GF-D8 (cell line): ENCODE measurements at regions not wholly inside any gene's neighbourhood (a gene's known extent, or its start where the extent isn't known, plus 50 kb on each side); places are given as distances from the start of the nearest gene placed in this dataset.

ENCODE experiments used
- DNase-seq: peaks from one replicate; lab custom pipeline; 2025; lab: John Stamatoyannopoulos, UW

DNA sequence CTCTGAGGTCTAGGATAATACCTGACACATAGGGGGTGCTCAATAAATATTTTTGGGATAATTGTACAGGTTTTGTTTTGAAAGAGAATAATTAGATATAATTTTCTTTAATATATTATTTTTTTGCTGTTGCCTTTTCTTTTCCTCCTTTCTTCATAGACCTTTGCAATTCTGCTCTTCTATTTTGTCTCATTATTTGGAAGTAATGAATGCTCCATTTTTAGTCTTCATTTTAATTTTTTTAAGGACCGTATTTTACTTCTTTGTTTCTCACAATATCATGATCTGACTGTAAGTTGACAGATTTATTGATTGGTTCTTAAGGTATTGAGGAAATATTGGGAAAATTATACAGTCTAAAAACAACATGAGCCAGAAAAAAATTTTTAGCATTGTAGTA lies 150.5 kb upstream of the TMC3 start:
- DNase-seq, result no peak

DNA sequence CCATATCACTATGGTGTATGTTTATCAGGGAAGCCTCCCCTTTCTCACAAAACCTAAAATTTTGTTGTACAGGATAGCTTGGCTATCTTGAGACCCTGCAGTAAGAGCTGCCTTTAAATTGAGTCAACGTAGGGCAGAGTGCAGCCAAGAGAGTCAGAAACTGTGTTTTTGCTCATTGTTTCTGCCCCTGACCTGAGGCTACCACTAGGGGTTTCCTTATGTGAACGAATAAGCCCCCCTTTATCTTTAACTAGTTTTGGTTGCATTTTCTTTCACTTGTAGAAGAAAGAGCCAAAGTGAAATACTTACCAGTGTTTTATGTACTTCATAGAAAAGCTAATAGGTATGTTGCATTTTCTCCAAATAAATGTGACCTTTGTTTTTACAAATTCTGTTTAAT lies 149.9 kb upstream of the TMC3 start:
- DNase-seq, result no peak

- no peak for DNase-seq
Observed at GRCh38 chr15:81520480-81520879, 146.5 kb upstream of the TMC3 start.

- DNase-seq, result no peak
Observed at GRCh38 chr15:81516461-81516860, 142.4 kb upstream of the TMC3 start.

DNA sequence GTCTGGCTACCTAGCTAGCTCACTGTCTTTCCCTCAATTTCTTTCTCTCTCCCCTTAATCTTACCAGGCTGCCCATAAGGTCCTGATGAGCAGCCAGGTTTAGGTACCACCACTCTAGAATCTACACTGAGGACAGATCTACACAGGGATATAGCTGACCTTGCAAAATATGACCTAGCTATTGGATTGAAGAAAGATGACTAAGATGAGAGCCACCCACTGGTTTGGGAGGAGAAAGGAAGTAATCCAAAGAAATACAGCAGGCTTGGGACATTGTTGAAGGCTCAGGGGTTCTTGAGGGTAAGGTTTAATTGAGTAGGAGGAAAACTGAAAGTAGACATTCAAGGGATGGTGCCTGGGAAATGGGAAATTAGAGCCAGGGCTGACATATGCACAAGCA lies 142.0 kb upstream of the TMC3 start:
- DNase-seq, result no peak

DNA sequence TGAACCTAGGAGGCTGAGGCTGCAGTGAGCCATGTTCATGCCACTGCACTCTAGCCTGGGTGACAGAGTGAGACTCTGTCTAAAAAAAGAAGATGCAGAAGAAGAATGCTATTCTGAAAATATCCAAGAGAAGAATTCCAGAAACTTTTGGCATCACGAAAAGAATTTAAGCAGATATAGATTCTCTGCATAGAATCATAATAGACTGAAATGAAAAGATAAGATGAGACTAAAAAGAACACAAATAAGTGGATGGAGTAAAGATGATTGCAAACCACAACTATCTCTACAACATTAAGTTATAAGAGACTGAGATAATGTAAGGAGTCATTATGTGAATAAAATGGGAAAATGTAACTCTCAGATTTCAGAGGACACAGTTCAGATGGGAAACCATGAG lies 140.7 kb upstream of the TMC3 start:
- DNase-seq, result no peak

GRCh38 chr15:81511138-81511537 lies 137.1 kb upstream of the TMC3 start:
- DNase-seq, result no peak

DNA sequence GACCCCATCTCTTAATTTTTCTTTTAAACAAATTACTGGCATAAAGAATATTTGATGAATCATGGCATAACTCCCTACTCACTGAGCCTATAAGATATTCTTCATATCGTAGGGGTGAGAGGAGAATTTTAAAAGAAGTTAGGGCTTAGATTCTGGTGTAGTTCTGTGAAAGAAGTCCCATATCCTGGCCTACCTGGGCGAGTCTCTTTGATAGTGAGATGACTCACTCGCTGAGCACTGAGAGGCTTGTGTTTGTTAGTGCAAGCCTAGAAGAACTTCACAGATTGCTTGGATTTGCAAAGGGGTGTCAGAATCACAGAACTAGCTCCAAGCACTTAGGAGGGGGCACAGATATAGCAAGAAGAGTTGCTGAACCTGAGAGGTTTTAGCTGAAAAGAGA lies 133.8 kb upstream of the TMC3 start:
- DNase-seq, result no peak

DNA sequence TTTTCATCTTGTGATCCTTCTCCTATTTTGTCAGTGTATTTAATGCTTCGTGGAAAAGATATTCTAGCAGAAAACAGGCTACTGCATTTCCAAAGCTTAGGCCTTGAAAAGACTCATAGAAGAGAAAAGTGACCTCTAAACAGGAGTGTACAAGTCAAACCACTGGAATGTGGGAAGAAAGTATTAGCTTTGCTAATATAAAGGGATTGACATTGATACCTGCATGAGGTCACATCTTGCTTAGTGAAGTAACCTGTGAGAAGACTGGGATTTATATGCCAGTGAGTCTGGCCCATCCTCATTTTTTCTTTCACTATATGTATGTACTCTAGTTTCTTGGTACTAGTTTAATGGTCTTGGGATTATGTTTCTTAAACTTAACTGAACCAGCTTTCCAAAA lies 132.9 kb upstream of the TMC3 start:
- DNase-seq, result no peak

GRCh38 chr15:81506071-81506470 lies 132.1 kb upstream of the TMC3 start:
- no peak for DNase-seq

DNA sequence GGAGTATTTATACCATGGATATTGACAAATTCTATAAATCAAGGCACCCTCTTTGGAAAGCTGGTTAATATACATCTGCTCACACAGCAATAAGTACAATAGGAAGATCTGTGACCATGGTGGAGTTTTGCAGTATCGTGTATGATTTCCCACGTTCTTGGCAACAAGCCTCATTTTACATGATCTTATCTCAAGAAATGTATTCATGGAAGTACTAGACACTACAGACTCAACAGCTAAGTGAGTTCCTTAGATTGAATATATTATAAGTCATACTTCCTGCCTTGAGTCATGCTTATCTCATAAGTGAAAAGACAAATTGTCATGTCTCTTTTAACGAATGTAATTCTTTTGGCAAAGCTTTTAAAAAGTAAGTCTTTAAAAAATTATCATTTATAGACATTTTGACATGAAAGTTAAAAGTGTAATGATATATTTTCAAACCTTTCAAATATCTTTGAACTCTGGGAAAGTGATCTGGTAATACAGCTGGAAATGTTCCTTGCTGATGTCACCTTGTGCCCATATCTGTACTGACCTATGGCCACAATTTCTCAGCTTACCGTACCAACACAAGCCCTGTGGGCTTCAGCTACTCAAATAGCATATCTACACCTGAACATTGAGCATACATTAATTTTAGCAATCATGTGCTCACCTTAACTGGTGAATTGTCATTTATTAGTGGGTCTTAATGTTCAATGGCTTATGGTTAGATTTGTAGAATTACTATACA lies 130.3 kb upstream of the TMC3 start:
- DNase-seq, result no peak

GRCh38 chr15:81502439-81502838 lies 128.4 kb upstream of the TMC3 start:
- DNase-seq, result no peak

GRCh38 chr15:81500081-81500480 lies 126.1 kb upstream of the TMC3 start:
- DNase-seq, result no peak

DNA sequence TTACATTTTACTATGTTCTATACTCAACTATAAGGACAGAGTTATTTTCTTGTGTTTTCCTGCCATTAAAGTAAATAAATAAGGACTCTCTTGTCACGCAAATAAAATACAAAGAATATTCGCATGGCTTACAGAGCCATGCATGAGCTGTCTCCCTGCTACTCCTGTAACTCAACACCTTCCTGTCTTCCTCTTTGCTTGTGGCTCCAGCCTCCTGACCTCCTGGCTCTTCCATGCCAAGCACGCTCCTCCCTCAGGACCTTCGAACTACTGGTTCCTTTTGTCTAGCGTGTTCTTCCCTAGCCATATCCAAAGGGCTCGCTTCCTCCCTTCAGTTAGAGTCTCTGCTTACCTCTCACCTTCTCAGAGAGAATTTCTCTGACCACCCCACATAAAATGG lies 124.3 kb upstream of the TMC3 start:
- no peak for DNase-seq

GRCh38 chr15:81497238-81497637 lies 123.2 kb upstream of the TMC3 start:
- DNase-seq, result no peak

DNA sequence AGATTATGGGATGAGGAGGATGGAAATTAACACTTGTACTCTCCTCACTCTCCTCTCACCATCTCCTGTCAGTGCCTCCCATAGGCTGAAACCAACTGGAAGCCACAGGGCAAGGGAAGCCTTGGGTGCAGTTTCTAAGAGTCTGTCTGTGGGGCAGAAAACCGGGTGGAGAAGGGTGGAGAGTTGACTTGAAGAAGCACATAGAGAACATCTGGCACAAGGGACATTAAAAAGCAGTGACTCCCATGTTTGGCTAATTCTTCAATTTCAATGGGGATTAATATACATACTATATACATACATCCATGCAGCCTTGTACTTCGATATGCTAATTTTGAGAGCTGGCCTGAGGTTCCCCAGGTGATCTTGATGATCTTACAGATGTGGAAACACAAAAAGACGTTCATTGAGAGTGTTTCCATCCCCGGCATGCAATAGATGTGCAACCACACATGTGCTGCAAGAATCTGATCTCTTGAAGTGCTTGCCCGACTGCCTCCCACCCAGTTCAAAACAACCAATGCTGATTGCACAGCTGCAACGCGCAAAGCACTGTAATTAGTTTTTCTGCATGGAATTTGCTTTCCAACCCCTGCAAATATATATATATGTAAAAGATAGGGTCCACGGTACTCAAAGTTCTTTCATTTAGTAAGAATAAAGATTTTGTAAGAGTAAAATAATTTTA lies 121.9 kb upstream of the TMC3 start:
- DNase-seq, result no peak

DNA sequence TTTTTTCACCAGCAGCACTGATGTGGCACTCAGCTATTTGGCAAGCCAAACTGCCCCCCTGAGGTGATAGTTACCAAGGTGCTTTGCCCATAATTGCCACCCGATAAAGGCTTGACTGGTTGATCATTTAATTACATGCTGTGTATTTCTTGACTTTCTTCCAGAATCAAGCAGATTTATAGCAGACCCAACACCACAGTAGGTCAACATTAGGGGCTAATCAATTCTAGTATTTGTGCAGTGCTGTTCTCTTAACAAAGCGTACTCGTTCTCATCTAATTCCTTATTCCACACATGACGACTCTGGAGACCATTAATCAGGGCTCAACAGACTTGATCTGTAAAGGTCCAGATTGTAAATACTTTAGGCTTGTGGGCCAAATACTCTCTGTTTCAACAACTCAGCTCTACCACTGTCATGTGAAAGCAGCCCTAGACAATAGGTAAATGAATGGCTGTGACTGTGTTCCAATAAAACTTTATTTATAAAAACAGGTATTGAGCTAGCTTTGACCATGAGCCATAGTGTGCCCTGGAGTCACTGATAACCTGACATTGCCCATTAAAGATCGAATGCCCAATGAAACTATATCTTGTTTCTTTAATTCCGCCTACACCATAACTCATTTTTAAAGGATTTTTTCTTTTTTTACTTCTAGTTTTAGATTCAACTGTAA lies 119.1 kb upstream of the TMC3 start:
- DNase-seq, result no peak

- DNase-seq, result no peak
Observed at GRCh38 chr15:81492331-81492968, 118.4 kb upstream of the TMC3 start.

DNA sequence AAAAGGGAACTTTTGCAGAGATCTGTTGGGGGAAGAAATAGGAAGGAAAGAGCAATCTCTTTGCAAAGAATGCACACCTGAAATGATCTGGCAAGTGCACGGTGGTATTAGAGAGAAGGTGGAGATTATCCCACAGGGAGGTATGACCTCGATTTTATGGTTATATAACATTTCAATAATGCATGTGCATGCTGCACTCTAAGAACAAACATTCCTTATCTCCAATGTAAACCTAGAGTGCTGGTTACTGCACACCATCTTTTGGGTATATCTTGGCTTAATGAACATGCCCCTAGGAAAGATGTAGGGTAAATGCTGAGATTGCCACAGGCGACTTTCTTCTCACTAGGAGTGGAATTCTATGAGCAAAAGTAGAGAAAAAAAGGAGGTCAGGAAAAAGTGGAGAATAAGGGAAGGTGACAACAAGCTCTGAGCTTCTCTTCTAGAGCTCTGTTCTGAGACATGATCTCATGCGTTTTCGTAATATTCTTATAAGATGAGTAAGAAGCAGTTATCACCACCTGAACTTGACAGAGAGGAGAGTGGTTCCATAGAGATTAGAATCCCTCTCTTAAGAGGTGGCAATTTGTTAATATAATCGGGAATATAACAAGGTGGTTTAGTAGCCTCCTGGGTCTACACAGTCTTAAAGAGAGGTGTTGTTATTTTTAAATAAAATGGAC lies 117.5 kb upstream of the TMC3 start:
- DNase-seq, result no peak

DNA sequence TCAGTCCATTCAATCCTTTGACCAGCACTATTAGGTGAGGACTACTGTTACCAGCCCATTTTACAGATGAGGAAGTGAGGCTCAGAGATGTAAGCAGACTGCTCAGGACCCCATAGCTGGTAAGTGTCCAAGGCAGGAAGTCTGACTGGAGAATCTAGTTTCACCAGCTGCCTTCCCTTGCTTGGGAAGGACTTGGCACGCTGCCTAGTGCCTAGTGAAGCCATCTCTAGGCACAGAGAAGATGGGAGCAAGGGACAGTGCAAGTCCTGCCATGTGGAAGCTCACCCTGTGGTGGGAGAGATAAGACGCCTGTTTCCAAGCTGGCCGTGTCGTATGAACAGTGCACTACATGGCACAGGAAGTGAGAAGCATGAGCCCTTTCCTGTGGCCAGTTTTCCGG lies 111.8 kb upstream of the TMC3 start:
- DNase-seq, result no peak

DNA sequence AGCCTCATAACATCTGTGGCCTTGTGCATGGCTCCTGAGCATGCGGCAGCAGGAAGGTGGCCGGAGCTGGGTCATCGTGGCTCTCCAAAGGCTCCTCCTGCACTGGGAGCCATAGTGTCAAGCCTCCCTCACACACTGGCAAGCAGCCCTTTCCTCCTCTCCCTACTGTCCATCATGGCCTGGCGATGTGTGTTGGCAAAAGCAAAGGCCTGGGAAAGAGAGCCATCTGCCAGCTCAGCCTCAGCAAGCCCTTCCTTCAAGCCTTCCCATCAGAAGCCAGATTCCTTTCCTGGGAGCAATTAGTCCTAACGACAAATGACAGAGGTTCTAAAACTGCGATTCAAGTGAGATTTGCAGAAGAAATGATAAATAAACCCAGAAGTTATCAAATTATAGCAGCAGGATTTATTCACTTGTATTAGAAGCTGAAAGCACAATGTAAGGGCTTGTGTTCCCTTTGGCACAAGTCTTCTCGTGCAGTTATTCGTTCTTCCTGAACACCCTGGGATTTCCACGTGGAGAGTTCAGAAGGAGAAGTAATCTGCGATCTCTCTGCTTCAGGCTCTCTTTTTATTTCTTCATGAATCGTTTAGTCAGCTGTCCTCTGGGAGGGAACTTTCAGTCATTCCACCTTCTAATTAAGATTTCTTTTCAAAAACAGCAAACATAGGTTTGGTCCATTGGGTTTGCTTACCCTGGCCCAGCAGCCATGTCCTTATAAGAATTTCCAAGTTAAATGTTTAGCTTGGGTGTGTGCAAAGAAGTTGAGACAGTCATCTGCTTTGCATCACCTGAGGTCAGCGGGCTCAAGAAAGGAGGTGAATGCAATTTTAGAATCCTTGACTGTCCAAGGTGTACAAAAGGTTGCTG lies 110.3 kb upstream of the TMC3 start:
- DNase-seq, result no peak
